Neutrophil (primary cell): ENCODE measurements at regions not wholly inside any gene's neighbourhood (a gene's known extent, or its start where the extent isn't known, plus 50 kb on each side); places are given as distances from the start of the nearest gene placed in this dataset.

Source experiments
- H3K27ac ChIP-seq: fragments of 200-600 bp; sonication (generic); 2 replicates; pipeline ENCODE4 v1.5.1; 2016; ENCODE audit warnings: mild to moderate bottlenecking, moderate library complexity
- H3K27me3 ChIP-seq: fragments of 200-600 bp; sonication (generic); 2 replicates; pipeline ENCODE4 v1.6.0; 2016; ENCODE audit warnings: mild to moderate bottlenecking
- H3K36me3 ChIP-seq: fragments of 200-600 bp; sonication (generic); 2 replicates; pipeline ENCODE4 v1.5.1; 2017
- H3K4me1 ChIP-seq, 2 experiments: fragments of 200-600 bp in 1 of 2; sonication (generic) in 1 of 2; 1 replicate in 1 of 2; 2 replicates in 1 of 2; pipeline versions ENCODE4 v1.5.1 to v1.6.1; 2013 to 2016; ENCODE audit warnings: low read depth in 1 of 2, low read length in 1 of 2, mild to moderate bottlenecking in 1 of 2, moderate library complexity in 1 of 2; ENCODE audit not compliant: control insufficient read depth in 1 of 2, insufficient read depth in 1 of 2
- H3K4me3 ChIP-seq, 2 experiments: fragments of 200-600 bp in 1 of 2; sonication (generic) in 1 of 2; 1 replicate in 1 of 2; 2 replicates in 1 of 2; pipeline ENCODE4 v1.5.1; 2013 to 2016; ENCODE audit warnings: low read depth in 1 of 2, low read length in 1 of 2, mild to moderate bottlenecking in 1 of 2, moderate library complexity in 1 of 2
- H3K9me3 ChIP-seq: fragments of 200-600 bp; sonication (generic); 2 replicates; pipeline ENCODE4 v1.5.1; 2016
- CTCF ChIP-seq: fragments of 200-600 bp; sonication (generic); IDR thresholded peaks from 2 replicates; pipeline ENCODE4 v1.5.1; 2016; ENCODE audit warnings: antibody characterized with exemption

- Histone ChIP-seq H3K36me3 (no peaks in the 10 kb centered on the region), H3K4me3 (no peak overlapping the region), H3K27ac (no peak overlapping the region), H3K4me1 (no peaks in the 10 kb centered on the region), H3K9me3 (peaks cover 3% of the 10 kb centered on the region), H3K27me3 (no peaks in the 10 kb centered on the region)
- TF ChIP-seq CTCF: no peak
Measured at GRCh38 chr7:22651534-22652243, 75.3 kb upstream of the IL6 start.

- Histone ChIP-seq H3K9me3 (peaks cover 8% of the 10 kb centered on the region), H3K4me1 (no peaks in the 10 kb centered on the region), H3K27ac (no peak overlapping the region), H3K27me3 (no peaks in the 10 kb centered on the region), H3K4me3 (no peak overlapping the region), H3K36me3 (no peaks in the 10 kb centered on the region)
- TF ChIP-seq CTCF: no peak
Measured at GRCh38 chr7:22651036-22651435, 76.0 kb upstream of the IL6 start.

GRCh38 chr7:22649686-22650085 lies 77.3 kb upstream of the IL6 start:
- Histone ChIP-seq H3K27me3 (no peaks in the 10 kb centered on the region), H3K4me1 (no peaks in the 10 kb centered on the region), H3K36me3 (no peaks in the 10 kb centered on the region), H3K4me3 (no peak overlapping the region), H3K27ac (no peak overlapping the region), H3K9me3 (peaks cover 8% of the 10 kb centered on the region)
- no peak for TF ChIP-seq CTCF

GRCh38 chr7:22647451-22648257 lies 79.3 kb upstream of the IL6 start:
- Histone ChIP-seq H3K4me1 (no peaks in the 10 kb centered on the region), H3K27ac (no peak overlapping the region), H3K4me3 (no peak overlapping the region), H3K27me3 (no peaks in the 10 kb centered on the region), H3K36me3 (no peaks in the 10 kb centered on the region), H3K9me3 (peaks cover 8% of the 10 kb centered on the region)
- TF ChIP-seq CTCF: no peak

- Histone ChIP-seq H3K36me3 (no peaks in the 10 kb centered on the region), H3K27ac (no peak overlapping the region), H3K4me3 (no peak overlapping the region), H3K27me3 (no peaks in the 10 kb centered on the region), H3K9me3 (peaks cover 8% of the 10 kb centered on the region), H3K4me1 (no peaks in the 10 kb centered on the region)
- TF ChIP-seq CTCF: no peak
Measured at GRCh38 chr7:22645418-22646181, 81.4 kb upstream of the IL6 start.
